Psoas muscle (tissue), 7 donors: ENCODE measurements at regions not wholly inside any gene's neighbourhood (a gene's known extent, or its start where the extent isn't known, plus 50 kb on each side); places are given as distances from the start of the nearest gene placed in this dataset.

Source experiments
- ATAC-seq, 4 donors: fragments of 200-7000 bp; cut with Tn5 transposase; one replicate each; pipeline ENCODE4 v1.9.1; 2020; ENCODE audit warnings: moderate library complexity in 3 of 4, mild to moderate bottlenecking in 2 of 4
- DNase-seq, 2 donors: peaks; one replicate each; pipeline ENCODE4 v3.0.0-alpha.2; 2020
- H3K27ac ChIP-seq: fragments of 200-600 bp; one replicate; pipeline ENCODE4 v1.8.0; 2022
- H3K27me3 ChIP-seq, 3 donors: fragments of 200-600 bp in 1 of 3; one replicate each; pipeline versions ENCODE4 v1.6.1 to v1.8.0; 2013 to 2022; ENCODE audit warnings: low read length in 2 of 3, mild to moderate bottlenecking in 2 of 3, moderate library complexity in 1 of 3; ENCODE audit not compliant: insufficient read depth in 3 of 3
- H3K36me3 ChIP-seq, 2 donors: fragments of 200-600 bp in 1 of 2; one replicate each; pipeline versions ENCODE4 v1.6.1 to v1.8.0; 2013 to 2022; ENCODE audit warnings: low read depth in 1 of 2, mild to moderate bottlenecking in 1 of 2, moderate library complexity in 1 of 2; ENCODE audit not compliant: insufficient read depth in 1 of 2
- H3K4me1 ChIP-seq: fragments of 200-600 bp; one replicate; pipeline ENCODE4 v1.8.0; 2022
- H3K4me3 ChIP-seq: fragments of 200-600 bp; one replicate; pipeline ENCODE4 v1.8.0; 2022; ENCODE audit warnings: mild to moderate bottlenecking
- H3K9me3 ChIP-seq: fragments of 200-600 bp; one replicate; pipeline ENCODE4 v1.8.0; 2022
- CTCF ChIP-seq: fragments of 200-600 bp; IDR thresholded peaks from one replicate; pipeline ENCODE4 v1.8.0; 2022; ENCODE audit warnings: antibody characterized with exemption
- WGBS, 3 donors: extraction: QIAGEN DNeasy Blood & Tissue Kit; methylation state at CpG; one replicate each; pipeline versions ENCODE4 v1.1.6 to v1.1.7; 2013; 5-methylcytosine and 5-hydroxymethylcytosine counted together
- intact Hi-C, 2 donors: fragments of 100-400 bp; cut with DNase I; formaldehyde crosslinking; loops; one replicate each; pipeline versions ENCODE4 v1.11.0 to v1.14.2; 2022
- donor health status: healthy with polysubstance abuse.
- donor health status: DM: no; HTN: no; CAD: no; lungs with moderate emphysema.
- donor health status: Bipolar disorder and iron deficiency.
- donor health status: healthy.
- donor health status: DM: yes; HTN: yes; CAD: no.
- donor health status: DM: no; HTN: no; CAD: no.
- donor health status: DM: yes; HTN: yes; CAD: no.

GRCh38 chr9:85289142-85289541 is 452.6 kb downstream of the AGTPBP1 start:
- Histone ChIP-seq H3K27me3 (no peaks in the 10 kb centered on the region), H3K9me3 (no peaks in the 10 kb centered on the region), H3K4me3 (no peak overlapping the region), H3K4me1 (no peaks in the 10 kb centered on the region), H3K27ac (no peak overlapping the region), H3K36me3 (no peaks in the 10 kb centered on the region)
- DNase-seq (no peak), ATAC-seq (no peak)
- intact Hi-C loops: no loop called here
- 94 to 98% (median 96%) methylated on average over 13 to 18 of the region's 18 CpGs for WGBS, 3 donors
- no peak for TF ChIP-seq CTCF

- WGBS, 3 donors: 64 to 82% (median 72%) methylated on average over 3 of the region's 3 CpGs
- intact Hi-C loops: no loop called here
- no peaks in the 10 kb centered on the region for H3K9me3 ChIP-seq
Measured at GRCh38 chr9:85283421-85283820, 458.3 kb downstream of the AGTPBP1 start.

GRCh38 chr9:85278769-85279168 is 463.0 kb downstream of the AGTPBP1 start:
- Histone ChIP-seq H3K27ac (no peak overlapping the region), H3K4me3 (no peak overlapping the region), H3K9me3 (no peaks in the 10 kb centered on the region), H3K4me1 (no peaks in the 10 kb centered on the region), H3K27me3 (peaks cover 0 to 4% (median 4%) of the 10 kb centered on the region in 3 donors), H3K36me3 (no peaks in the 10 kb centered on the region)
- TF ChIP-seq CTCF: no peak
- DNase-seq: no peak
- ATAC-seq: no peak
- intact Hi-C loops: no loop called here
- WGBS, 3 donors: 69 to 96% (median 84%) methylated on average over 4 of the region's 4 CpGs

More at GRCh38 chr9:85283421-85283820, 458.3 kb downstream of the AGTPBP1 start:
- TF ChIP-seq CTCF: no peak
- Histone ChIP-seq H3K4me3 (no peak overlapping the region), H3K27me3 (peaks cover 0 to 4% (median 2%) of the 10 kb centered on the region in 3 donors), H3K36me3 (no peaks in the 10 kb centered on the region), H3K27ac (no peak overlapping the region), H3K4me1 (no peaks in the 10 kb centered on the region)
- DNase-seq: no peak
- no peak for ATAC-seq

GRCh38 chr9:85276741-85277140 is 465.0 kb downstream of the AGTPBP1 start:
- no peak overlapping the region for H3K27ac ChIP-seq
- no peaks in the 10 kb centered on the region for H3K9me3 ChIP-seq
- H3K36me3 ChIP-seq: no peaks in the 10 kb centered on the region
- ATAC-seq (no peak), DNase-seq (no peak)
- 44 to 56% (median 48%) methylated on average over 4 of the region's 4 CpGs for WGBS, 3 donors
- no peak for TF ChIP-seq CTCF
- intact Hi-C loops: no loop called here
- H3K4me1 ChIP-seq: no peaks in the 10 kb centered on the region
- peaks cover 0 to 7% (median 4%) of the 10 kb centered on the region in 3 donors for H3K27me3 ChIP-seq
- H3K4me3 ChIP-seq: no peak overlapping the region

GRCh38 chr9:85269811-85270210 is 471.9 kb downstream of the AGTPBP1 start:
- DNase-seq: no peak
- Histone ChIP-seq H3K27me3 (peaks cover 0 to 3% (median 0%) of the 10 kb centered on the region in 3 donors), H3K36me3 (no peaks in the 10 kb centered on the region), H3K4me3 (no peak overlapping the region), H3K9me3 (no peaks in the 10 kb centered on the region), H3K27ac (no peak overlapping the region), H3K4me1 (no peaks in the 10 kb centered on the region)
- TF ChIP-seq CTCF: no peak
- intact Hi-C loops: no loop called here
- no peak for ATAC-seq
- 85 to 86% (median 85%) methylated on average over 7 of the region's 7 CpGs for WGBS, 3 donors
